CD4-positive, alpha-beta T cell (primary cell): ENCODE measurements at regions not wholly inside any gene's neighbourhood (a gene's known extent, or its start where the extent isn't known, plus 50 kb on each side); places are given as distances from the start of the nearest gene placed in this dataset.

Experiments
- ATAC-seq: fragments of 200-7000 bp; cut with Tn5 transposase; one replicate; pipeline ENCODE4 v1.10.0; 2022; ENCODE audit warnings: mild to moderate bottlenecking; ENCODE audit not compliant: poor library complexity
- CTCF ChIA-PET: fragments of 350-600 bp; sonication (Branson Sonifier 250); formaldehyde crosslinking; loops from one replicate; lab custom pipeline; 2021; ENCODE audit warnings: antibody characterized with exemption, inconsistent platforms; lab: Charles Lee
- POLR2A ChIA-PET: fragments of 350-600 bp; sonication (Branson Sonifier 250); formaldehyde crosslinking; loops from one replicate; lab custom pipeline; 2021; ENCODE audit warnings: antibody characterized with exemption, inconsistent platforms; lab: Charles Lee
- DNase-seq, 14 experiments: peaks; one replicate each; pipeline ENCODE4 v3.0.0-alpha.2; 2013 to 2020; ENCODE audit warnings: mixed read lengths in 2 of 14
- H3K27ac ChIP-seq, 2 donors: one replicate each; pipeline versions ENCODE4 v1.5.1 to v1.7.0; 2013; ENCODE audit warnings: low read length in 2 of 2, low read depth in 1 of 2, mild to moderate bottlenecking in 1 of 2
- H3K27me3 ChIP-seq, 2 experiments: 1 replicate in 1 of 2; 2 replicates in 1 of 2; pipeline versions ENCODE4 v1.6.1 to v1.7.0; 2013; ENCODE audit warnings: low read length in 2 of 2, control low read depth in 1 of 2, mild to moderate bottlenecking in 1 of 2, moderate library complexity in 1 of 2; ENCODE audit not compliant: insufficient read depth in 2 of 2, control insufficient read depth in 1 of 2
- H3K36me3 ChIP-seq: one replicate; pipeline ENCODE4 v1.6.1; 2013; ENCODE audit warnings: low read length, control low read depth; ENCODE audit not compliant: insufficient read depth
- H3K4me1 ChIP-seq: one replicate; pipeline ENCODE4 v1.6.1; 2013; ENCODE audit warnings: low read length, control low read depth; ENCODE audit not compliant: insufficient read depth
- H3K4me3 ChIP-seq: one replicate; pipeline ENCODE4 v1.5.1; 2013; ENCODE audit warnings: mild to moderate bottlenecking, low read length, moderate library complexity
- H3K9me3 ChIP-seq, 2 experiments: 1 replicate in 1 of 2; 2 replicates in 1 of 2; pipeline versions ENCODE4 v1.6.1 to v1.7.0; 2013; ENCODE audit warnings: low read length in 2 of 2, mild to moderate bottlenecking in 2 of 2, control low read depth in 1 of 2, moderate library complexity in 1 of 2; ENCODE audit not compliant: control insufficient read depth in 1 of 2, insufficient read depth in 1 of 2
- H3K27ac Mint-ChIP-seq: one replicate; pipeline ENCODE4 v1.8.0; 2020; ENCODE audit warnings: mixed read lengths
- H3K27me3 Mint-ChIP-seq: one replicate; pipeline ENCODE4 v1.8.0; 2021; ENCODE audit warnings: mixed read lengths
- H3K36me3 Mint-ChIP-seq: one replicate; pipeline ENCODE4 v1.8.0; 2021; ENCODE audit warnings: low read depth, mixed read lengths
- H3K4me1 Mint-ChIP-seq: one replicate; pipeline ENCODE4 v1.8.0; 2021; ENCODE audit warnings: low read depth, mixed read lengths
- H3K4me3 Mint-ChIP-seq: one replicate; pipeline ENCODE4 v1.8.0; 2020; ENCODE audit warnings: mild to moderate bottlenecking, mixed read lengths
- H3K9me3 Mint-ChIP-seq: one replicate; pipeline ENCODE4 v1.8.0; 2020; ENCODE audit warnings: mixed read lengths
- intact Hi-C, 2 experiments: fragments of 100-400 bp; cut with DNase I in 1 of 2; cut with micrococcal nuclease in 1 of 2; formaldehyde crosslinking; loops; one replicate each; pipeline versions ENCODE4 v1.15.1 to v1.9.0; 2023 to 2025; cut with DNase I, micrococcal nuclease
- TF ChIP-seq, protein P1 (sequence below): fragments of 200-600 bp; IDR thresholded peaks from one replicate; pipeline ENCODE4 v1.8.0; 2022; ENCODE audit warnings: antibody characterized with exemption, mild to moderate bottlenecking

DNA sequence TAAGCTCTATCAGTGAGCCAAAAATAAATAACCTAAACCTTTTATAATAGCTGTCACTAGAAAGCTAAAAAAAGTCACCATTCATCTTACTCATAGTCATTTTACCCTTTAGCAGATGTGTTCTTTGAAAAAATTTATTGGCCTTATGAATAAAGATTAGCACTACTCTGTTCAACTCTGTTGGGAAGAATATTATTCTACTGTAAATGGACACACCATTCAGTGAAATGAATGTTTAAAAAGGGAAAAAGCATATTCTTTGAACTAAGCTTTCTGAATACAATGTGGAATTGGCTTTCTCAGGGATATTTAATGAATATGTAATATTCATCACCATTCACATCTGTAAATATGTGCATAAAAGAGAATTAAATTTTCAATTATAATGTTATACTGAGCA lies 422.0 kb downstream of the CBLN2 start:
- no peaks in the 10 kb centered on the region for H3K4me1 ChIP-seq
- CTCF ChIA-PET = no interaction called here

DNA sequence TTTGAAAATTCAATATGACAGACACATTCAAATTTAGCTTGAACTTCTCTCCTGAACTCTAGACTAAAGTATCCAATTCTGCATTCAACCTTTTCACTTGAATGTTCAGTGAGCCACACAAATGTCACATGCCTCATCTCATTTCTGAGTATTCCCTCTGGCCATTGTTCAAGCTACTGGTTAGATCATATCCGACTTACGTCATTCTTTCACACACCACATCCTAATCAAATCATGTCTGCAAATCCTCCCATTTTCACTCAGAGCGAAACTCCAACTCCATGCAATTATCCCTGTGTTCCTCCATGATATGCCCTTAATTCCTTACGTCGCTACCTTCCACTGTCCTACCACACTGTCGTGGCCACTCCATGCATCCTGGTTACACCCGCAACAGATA lies 425.1 kb downstream of the CBLN2 start:
- ChIA-PET POLR2A (no interaction called here), CTCF (no interaction called here)
- Histone ChIP-seq H3K9me3 (peaks cover 0 to 3% of the 10 kb centered on the region in 2 experiments), H3K27me3 (no peaks in the 10 kb centered on the region), H3K27ac (no peak overlapping the region), H3K36me3 (no peaks in the 10 kb centered on the region), H3K4me1 (no peaks in the 10 kb centered on the region), H3K4me3 (no peak overlapping the region)
- peaks cover 3% of the 10 kb centered on the region for H3K9me3 Mint-ChIP-seq
- H3K36me3 Mint-ChIP-seq = no peaks in the 10 kb centered on the region
- H3K27ac Mint-ChIP-seq = no peak overlapping the region
- DNase-seq (no peak), ATAC-seq (no peak)
- no peak overlapping the region for H3K4me3 Mint-ChIP-seq
- intact Hi-C loops = no loop called here
- H3K27me3 Mint-ChIP-seq = no peaks in the 10 kb centered on the region
- H3K4me1 Mint-ChIP-seq = no peaks in the 10 kb centered on the region
- TF ChIP-seq, protein P1, sequence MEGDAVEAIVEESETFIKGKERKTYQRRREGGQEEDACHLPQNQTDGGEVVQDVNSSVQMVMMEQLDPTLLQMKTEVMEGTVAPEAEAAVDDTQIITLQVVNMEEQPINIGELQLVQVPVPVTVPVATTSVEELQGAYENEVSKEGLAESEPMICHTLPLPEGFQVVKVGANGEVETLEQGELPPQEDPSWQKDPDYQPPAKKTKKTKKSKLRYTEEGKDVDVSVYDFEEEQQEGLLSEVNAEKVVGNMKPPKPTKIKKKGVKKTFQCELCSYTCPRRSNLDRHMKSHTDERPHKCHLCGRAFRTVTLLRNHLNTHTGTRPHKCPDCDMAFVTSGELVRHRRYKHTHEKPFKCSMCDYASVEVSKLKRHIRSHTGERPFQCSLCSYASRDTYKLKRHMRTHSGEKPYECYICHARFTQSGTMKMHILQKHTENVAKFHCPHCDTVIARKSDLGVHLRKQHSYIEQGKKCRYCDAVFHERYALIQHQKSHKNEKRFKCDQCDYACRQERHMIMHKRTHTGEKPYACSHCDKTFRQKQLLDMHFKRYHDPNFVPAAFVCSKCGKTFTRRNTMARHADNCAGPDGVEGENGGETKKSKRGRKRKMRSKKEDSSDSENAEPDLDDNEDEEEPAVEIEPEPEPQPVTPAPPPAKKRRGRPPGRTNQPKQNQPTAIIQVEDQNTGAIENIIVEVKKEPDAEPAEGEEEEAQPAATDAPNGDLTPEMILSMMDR = no peak

More for the DNA sequence above, 422.0 kb downstream of the CBLN2 start:
- H3K9me3 Mint-ChIP-seq = peaks cover 5% of the 10 kb centered on the region
- no peak overlapping the region for H3K4me3 Mint-ChIP-seq
- H3K4me1 Mint-ChIP-seq = no peaks in the 10 kb centered on the region
- DNase-seq = no peak
- Histone ChIP-seq H3K27ac (no peak overlapping the region), H3K9me3 (peaks cover 0 to 3% of the 10 kb centered on the region in 2 experiments), H3K36me3 (no peaks in the 10 kb centered on the region), H3K4me3 (no peak overlapping the region), H3K27me3 (no peaks in the 10 kb centered on the region)
- no peaks in the 10 kb centered on the region for H3K36me3 Mint-ChIP-seq
- no peak overlapping the region for H3K27ac Mint-ChIP-seq
- no peaks in the 10 kb centered on the region for H3K27me3 Mint-ChIP-seq
- TF ChIP-seq, protein P1 = no peak
- POLR2A ChIA-PET = no interaction called here
- ATAC-seq = no peak
- intact Hi-C loops = no loop called here

GRCh38 chr18:72114801-72115594 lies 429.1 kb downstream of the CBLN2 start:
- intact Hi-C loops = no loop called here
- no peak for DNase-seq
- ChIA-PET CTCF (no interaction called here), POLR2A (no interaction called here)
- Histone ChIP-seq H3K4me1 (no peaks in the 10 kb centered on the region), H3K36me3 (no peaks in the 10 kb centered on the region), H3K9me3 (peaks cover 0 to 10% of the 10 kb centered on the region in 2 experiments), H3K27ac (no peak overlapping the region), H3K4me3 (no peak overlapping the region), H3K27me3 (no peaks in the 10 kb centered on the region)
- H3K4me3 Mint-ChIP-seq = no peak overlapping the region
- TF ChIP-seq, protein P1 = no peak
- no peak for ATAC-seq
- no peaks in the 10 kb centered on the region for H3K36me3 Mint-ChIP-seq
- H3K9me3 Mint-ChIP-seq = peaks cover 4% of the 10 kb centered on the region
- no peaks in the 10 kb centered on the region for H3K27me3 Mint-ChIP-seq
- no peak overlapping the region for H3K27ac Mint-ChIP-seq
- H3K4me1 Mint-ChIP-seq = no peaks in the 10 kb centered on the region
